ENCODE measurements at regions not wholly inside any gene's neighbourhood (a gene's known extent, or its start where the extent isn't known, plus 50 kb on each side); places are given as distances from the start of the nearest gene placed in this dataset.
A peak's percentile ranks its signal among the peaks of the same experiment; 100 is the strongest.
"Not testable (repeated sequence)": the region's sequence is repeated elsewhere in the genome, so short reads cannot be mapped to it uniquely, and the experiment has no call there.

GRCh38 chr9:16045651-16046280 is 492.9 kb downstream of the CCDC171 start:
- H3K9me3 Mint-ChIP-seq = peaks cover 0 to 7% of the 10 kb centered on the region in 2 donors
- H3K36me3 Mint-ChIP-seq = no peaks in the 10 kb centered on the region
- DNase-seq (ENCODE audit: low spot score in 2 of 2) (no peak), ATAC-seq (no peak)
- H3K27ac Mint-ChIP-seq = no peak overlapping the region

DNA sequence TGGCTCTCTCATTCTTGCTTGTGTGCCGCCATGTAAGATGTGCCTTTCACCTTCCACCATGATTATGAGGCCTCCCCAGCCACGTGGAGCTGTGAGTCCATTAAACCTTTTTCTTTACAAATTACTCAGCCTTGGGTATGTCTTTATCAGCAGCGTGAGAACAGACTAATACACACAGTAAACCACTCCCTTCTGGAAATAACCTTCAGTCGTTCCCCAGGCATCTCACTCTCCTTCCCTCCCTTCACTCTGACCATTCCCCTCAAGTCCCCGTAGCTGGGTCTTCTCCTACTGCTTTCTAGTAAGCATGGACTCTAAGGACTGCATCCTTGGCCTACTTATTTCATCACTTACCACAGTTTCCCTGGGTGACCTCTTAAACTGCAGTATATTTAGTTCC is 493.9 kb downstream of the CCDC171 start:
- H3K9me3 Mint-ChIP-seq = peaks cover 0 to 7% of the 10 kb centered on the region in 2 donors
- DNase-seq (ENCODE audit: low spot score in 2 of 2) (no peak), ATAC-seq (no peak)
- H3K27ac Mint-ChIP-seq = no peak overlapping the region
- H3K36me3 Mint-ChIP-seq = no peaks in the 10 kb centered on the region

DNA sequence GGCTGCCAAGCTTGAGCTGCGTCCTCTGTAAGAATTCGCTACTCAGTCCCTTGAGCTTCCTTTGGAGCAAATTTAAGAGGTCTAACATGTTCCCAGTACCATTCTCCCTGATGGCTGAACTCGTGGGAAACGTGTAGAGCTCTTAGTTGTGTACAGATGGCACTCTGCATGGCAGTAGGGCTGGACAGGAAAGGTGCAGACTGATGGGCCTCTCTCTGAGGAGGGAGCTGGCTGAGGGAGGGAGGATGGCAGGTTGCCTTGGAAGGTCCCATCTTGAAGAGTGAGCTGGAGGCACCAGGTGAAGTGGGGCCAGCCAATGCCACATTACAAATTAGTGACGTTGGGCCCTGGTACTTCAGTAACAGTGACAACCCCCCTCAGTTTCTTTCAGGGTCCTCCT is 495.3 kb downstream of the CCDC171 start:
- Mint-ChIP-seq H3K27ac (no peak overlapping the region), H3K36me3 (peaks cover 0 to 4% of the 10 kb centered on the region in 2 donors), H3K9me3 (peaks cover 0 to 7% of the 10 kb centered on the region in 2 donors)
- DNase-seq (ENCODE audit: low spot score in 2 of 2) (no peak), ATAC-seq (no peak)

DNA sequence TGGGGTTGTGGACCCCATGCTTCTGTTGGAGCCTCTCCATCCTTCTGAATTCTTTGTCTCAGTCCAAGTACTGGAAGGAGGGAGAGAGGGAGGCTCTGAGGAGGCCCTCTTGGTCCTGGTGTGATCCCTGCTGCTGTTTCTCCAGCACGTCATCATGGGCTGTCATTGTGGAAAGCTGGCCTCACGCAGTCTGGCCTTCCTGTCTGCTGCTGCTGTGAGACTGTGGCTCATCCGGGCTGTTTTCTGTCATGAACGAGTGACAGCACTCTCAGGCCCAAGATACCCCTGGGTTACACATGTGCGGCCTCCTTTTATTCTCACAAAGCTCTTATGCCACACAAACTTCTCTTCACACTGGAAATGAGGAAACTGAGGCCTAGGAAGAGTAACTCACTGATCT is 499.3 kb downstream of the CCDC171 start:
- no peak for ATAC-seq
- Mint-ChIP-seq H3K36me3 (peaks cover 0 to 4% of the 10 kb centered on the region in 2 donors), H3K27ac (no peak overlapping the region), H3K9me3 (peaks cover 0 to 5% of the 10 kb centered on the region in 2 donors)
- no peak for DNase-seq (ENCODE audit: low spot score in 2 of 2)

GRCh38 chr9:16052757-16053530 is 500.1 kb downstream of the CCDC171 start:
- ATAC-seq (no peak), DNase-seq (ENCODE audit: low spot score in 2 of 2) (no peak)
- no peaks in the 10 kb centered on the region for H3K9me3 Mint-ChIP-seq
- H3K27ac Mint-ChIP-seq = no peak overlapping the region
- H3K36me3 Mint-ChIP-seq = peaks cover 0 to 4% of the 10 kb centered on the region in 2 donors

DNA sequence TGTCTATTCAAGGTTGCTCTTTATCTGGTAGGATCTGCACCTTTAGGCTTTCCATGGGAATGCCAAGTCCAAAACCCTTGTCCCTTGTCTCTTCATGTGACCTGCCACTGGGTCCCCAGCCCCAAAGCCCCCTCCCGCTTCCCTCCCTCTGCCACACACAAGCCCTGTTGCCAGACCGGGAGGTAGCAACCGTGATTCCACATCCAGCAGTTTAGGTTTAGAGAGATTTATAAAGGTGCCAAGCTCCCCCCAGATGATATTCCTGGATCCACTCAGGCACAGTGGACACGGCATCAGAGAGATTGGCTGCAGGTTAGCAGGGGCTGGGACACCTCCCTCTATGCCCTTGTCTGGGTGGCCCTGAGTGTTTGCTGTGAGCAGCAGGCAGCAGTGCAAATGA is 504.7 kb downstream of the CCDC171 start:
- ATAC-seq (no peak), DNase-seq (ENCODE audit: low spot score in 2 of 2) (no peak)
- Mint-ChIP-seq H3K27ac (peak overlapping the region in 1 of 2 donors; percentile 13), H3K9me3 (peaks cover 3% of the 10 kb centered on the region in 2 donors), H3K36me3 (peaks cover 4 to 5% of the 10 kb centered on the region in 2 donors)

GRCh38 chr9:16058131-16058549 is 505.3 kb downstream of the CCDC171 start:
- DNase-seq (ENCODE audit: low spot score in 2 of 2) (peak in 1 of 2 donors; percentile 12), ATAC-seq (peak; percentile 74 to 83)
- Mint-ChIP-seq H3K36me3 (peaks cover 0 to 11% of the 10 kb centered on the region in 2 donors), H3K9me3 (peaks cover 3% of the 10 kb centered on the region in 2 donors), H3K27ac (peak overlapping the region; percentile 1 to 13)

DNA sequence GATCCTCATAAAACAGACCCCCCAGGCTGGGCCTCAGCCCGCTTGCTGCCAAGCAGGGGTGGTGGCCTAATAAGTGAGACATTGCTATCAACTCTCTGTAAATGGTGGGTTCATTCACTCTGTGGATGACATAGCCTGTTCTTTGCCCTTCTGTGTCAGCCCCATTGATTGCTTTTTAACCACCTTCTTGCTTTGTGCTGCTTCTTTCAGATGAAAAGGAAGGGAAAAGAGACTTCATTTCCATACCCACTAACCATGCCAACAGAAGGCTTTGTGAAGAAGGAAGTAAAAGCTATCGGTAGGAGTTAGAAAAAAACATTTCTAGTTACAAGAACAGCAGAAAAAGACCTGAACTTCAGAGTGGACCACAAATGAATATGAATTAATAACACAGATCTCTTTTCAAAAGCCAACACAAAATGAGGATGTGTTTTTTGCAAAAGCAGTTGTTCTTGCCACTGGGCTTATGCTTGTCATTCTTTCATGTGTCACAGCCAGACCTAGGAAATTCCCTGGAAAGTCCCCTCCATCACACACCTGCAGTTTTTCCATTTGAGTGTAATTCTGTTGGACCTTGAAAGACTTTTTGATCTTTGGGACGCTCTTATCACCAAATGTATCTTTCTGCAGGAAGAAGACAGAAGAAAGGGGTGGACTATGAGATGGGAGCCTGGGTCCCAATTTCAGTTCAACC is 507.7 kb downstream of the CCDC171 start:
- Mint-ChIP-seq H3K36me3 (peaks cover 0 to 16% of the 10 kb centered on the region in 2 donors), H3K27ac (peak overlapping the region; percentile 33 to 47), H3K9me3 (peaks cover 3% of the 10 kb centered on the region in 2 donors)
- ATAC-seq (peak in 1 of 2 donors; percentile 22), DNase-seq (ENCODE audit: low spot score in 2 of 2) (no peak)

DNA sequence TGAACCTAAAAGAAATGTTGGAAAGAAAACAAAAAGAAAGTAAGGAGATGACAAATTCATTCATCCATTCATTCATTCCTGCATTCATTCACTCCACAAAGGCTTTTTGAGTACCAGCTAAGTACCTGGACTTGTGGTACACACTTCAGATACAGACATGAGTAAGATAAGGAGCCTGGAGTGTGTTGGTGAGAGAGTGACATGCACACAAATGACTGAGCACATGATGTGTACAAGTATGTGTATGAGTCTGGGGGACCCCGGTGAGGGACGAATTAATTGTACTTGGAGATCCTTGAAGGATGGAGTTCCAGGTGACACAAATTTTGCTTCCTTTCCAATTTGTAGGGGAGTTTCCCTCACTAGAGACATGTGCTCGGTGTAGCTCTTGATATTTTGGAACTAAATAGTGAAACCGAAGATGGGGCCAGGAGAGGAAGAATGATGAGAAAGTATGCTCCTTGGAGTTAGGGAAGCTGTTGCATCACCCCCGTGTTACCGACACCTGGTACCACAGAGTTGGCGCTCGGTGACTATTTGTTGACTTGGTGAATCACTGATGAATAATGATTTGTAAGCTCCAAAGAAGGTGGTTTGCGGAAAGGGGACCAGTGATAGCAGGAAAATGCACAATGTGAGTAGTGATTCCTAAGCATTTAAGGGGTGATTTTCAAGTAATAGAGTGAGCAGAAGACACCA is 509.8 kb downstream of the CCDC171 start:
- ATAC-seq = peak; percentile 72 to 88
- no peak for DNase-seq (ENCODE audit: low spot score in 2 of 2)
- H3K9me3 Mint-ChIP-seq = peaks cover 3% of the 10 kb centered on the region in 2 donors

DNA sequence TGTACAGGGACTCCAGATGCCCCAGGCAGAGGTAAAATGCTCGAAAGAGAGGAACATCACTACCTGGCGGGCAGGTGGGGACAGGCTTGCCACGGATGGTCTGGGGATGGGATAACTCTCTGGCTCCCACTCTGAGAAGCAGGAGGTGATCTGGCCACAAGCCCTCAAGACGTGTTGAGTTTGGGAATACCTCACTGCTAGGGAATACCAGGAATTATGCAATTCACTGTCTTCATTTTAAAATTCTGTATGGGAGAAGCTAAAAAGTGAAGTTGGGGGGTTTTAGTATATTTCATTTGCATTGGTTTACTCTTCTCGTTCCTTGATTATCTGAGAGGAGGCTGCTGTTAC is 510.4 kb downstream of the CCDC171 start:
- ATAC-seq (no peak), DNase-seq (ENCODE audit: low spot score in 2 of 2) (no peak)
- H3K36me3 Mint-ChIP-seq = peaks cover 0 to 16% of the 10 kb centered on the region in 2 donors
- H3K27ac Mint-ChIP-seq = peak overlapping the region in 1 of 2 donors; percentile 27
- peaks cover 3% of the 10 kb centered on the region in 2 donors for H3K9me3 Mint-ChIP-seq

More for the DNA sequence above, 509.8 kb downstream of the CCDC171 start:
- Mint-ChIP-seq H3K36me3 (peaks cover 0 to 16% of the 10 kb centered on the region in 2 donors), H3K27ac (peak overlapping the region; percentile 2 to 27)

- ATAC-seq = no peak
These were observed 511.9 kb downstream of the CCDC171 start for GRCh38 chr9:16064771-16065170.

DNA sequence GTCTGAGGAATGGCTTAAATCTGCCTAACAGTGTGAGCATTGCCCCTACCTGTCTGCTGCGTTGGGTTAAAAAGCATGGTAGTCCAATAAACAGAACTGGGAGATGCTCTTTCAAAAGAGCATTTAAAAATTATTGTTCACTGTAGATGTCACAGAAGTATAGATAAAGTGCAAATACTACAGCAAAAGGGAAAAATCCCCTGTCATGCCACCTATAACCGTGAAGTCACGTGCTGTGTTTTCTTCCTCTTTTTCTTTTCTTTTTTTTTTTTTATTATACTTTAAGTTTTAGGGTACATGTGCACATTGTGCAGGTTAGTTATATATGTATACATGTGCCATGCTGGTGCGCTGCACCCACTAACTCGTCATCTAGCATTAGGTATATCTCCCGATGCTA is 513.4 kb downstream of the CCDC171 start:
- Mint-ChIP-seq H3K9me3 (peaks cover 6 to 10% of the 10 kb centered on the region in 2 donors), H3K36me3 (peaks cover 5 to 11% of the 10 kb centered on the region in 2 donors)

More at GRCh38 chr9:16064771-16065170, 511.9 kb downstream of the CCDC171 start:
- DNase-seq (ENCODE audit: low spot score in 2 of 2) = no peak
- peaks cover 6 to 9% of the 10 kb centered on the region in 2 donors for H3K9me3 Mint-ChIP-seq
- H3K36me3 Mint-ChIP-seq = peaks cover 5 to 11% of the 10 kb centered on the region in 2 donors
- H3K27ac Mint-ChIP-seq = no peak overlapping the region

DNA sequence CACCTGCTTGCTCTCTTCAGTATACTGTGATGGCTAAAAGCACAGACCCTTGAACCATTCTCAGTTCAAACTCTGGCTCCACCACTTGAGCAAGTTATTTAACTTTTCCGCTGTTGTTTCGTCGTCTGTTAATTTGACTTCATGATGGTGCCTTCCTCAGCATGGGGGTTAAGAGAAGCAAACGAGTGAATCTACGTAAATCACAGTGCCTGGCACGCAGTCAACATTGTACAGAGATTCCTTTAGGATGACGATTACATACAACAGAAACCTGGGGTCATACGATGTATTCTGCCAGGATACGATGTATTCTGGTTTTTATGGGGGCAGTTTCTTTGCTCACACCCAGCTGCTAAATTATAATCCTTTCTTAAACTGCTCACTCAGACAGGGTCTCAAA is 515.6 kb downstream of the CCDC171 start:
- ATAC-seq = no peak
- no peak for DNase-seq (ENCODE audit: low spot score in 2 of 2)
- H3K9me3 Mint-ChIP-seq = peaks cover 6 to 22% of the 10 kb centered on the region in 2 donors
- no peak overlapping the region for H3K27ac Mint-ChIP-seq
- peaks cover 2 to 5% of the 10 kb centered on the region in 2 donors for H3K36me3 Mint-ChIP-seq

More for the DNA sequence above, 513.4 kb downstream of the CCDC171 start:
- ATAC-seq; DNase-seq (ENCODE audit: low spot score in 2 of 2); H3K27ac Mint-ChIP-seq: not testable (repeated sequence)

DNA sequence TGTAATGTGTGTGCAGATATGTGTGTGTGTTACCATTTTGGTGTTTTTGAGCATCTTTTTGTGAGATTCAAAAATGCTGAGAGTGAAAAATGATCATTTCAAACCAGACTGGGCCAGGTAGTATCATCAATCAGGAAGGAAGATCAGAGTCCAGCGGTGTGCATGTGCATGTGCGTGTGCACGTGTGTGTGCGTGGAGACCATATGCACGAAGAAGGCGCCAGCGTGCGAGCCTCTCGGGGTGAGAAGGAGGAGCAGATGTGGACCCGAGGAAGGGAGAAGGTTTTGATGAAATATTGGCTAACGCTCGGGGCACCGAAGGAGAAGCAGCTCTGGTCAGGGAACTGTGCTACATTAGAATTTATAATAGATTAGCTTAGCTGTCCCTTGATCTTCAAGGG is 516.4 kb downstream of the CCDC171 start:
- DNase-seq (ENCODE audit: low spot score in 2 of 2) (no peak), ATAC-seq (no peak)
- Mint-ChIP-seq H3K9me3 (peaks cover 6 to 26% of the 10 kb centered on the region in 2 donors), H3K36me3 (peaks cover 0 to 5% of the 10 kb centered on the region in 2 donors), H3K27ac (no peak overlapping the region)

- DNase-seq (ENCODE audit: low spot score in 2 of 2) = no peak
- Mint-ChIP-seq H3K36me3 (peaks cover 0 to 5% of the 10 kb centered on the region in 2 donors), H3K27ac (no peak overlapping the region), H3K9me3 (peaks cover 6 to 26% of the 10 kb centered on the region in 2 donors)
- no peak for ATAC-seq
These were observed 517.0 kb downstream of the CCDC171 start for GRCh38 chr9:16069671-16070454.

All from activated naive CD4-positive, alpha-beta T cell treated with anti-CD3 and anti-CD28 coated beads, Interleukin-2, amount 50 U/mL, for 72 hours (primary cell).